ENCODE measurements at regions not wholly inside any gene's neighbourhood (a gene's known extent, or its start where the extent isn't known, plus 50 kb on each side); places are given as distances from the start of the nearest gene placed in this dataset.

GRCh38 chr16:63302811-63303210, 1266.6 kb upstream of the CDH8 start:
- DNase-seq: no peak

- no peak for DNase-seq
Measured at GRCh38 chr16:63301349-63301748, 1265.1 kb upstream of the CDH8 start.

- no peak for DNase-seq
Measured at GRCh38 chr16:63298993-63299392, 1262.8 kb upstream of the CDH8 start.

DNA sequence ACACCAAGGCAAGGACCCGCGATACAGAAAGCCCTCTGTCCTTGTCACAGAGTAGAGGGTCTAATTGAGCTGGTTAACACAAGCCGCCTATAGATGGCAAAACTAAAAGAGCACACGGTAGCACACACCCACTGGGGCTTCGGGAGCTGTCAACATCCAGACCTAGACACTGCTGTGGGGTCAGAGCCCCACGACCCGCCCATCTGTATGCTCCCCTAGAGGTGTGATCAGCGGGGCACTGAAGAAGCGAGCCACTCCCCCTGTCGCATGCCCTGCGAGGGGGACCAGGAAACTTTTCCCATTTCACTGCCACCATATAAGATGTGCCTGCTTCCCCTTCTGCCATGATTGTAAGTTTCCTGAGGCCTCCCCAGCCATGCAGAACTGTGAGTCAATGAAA, 1255.8 kb upstream of the CDH8 start:
- no peak for DNase-seq

GRCh38 chr16:63289834-63290460, 1253.7 kb upstream of the CDH8 start:
- DNase-seq: peak; percentile 14

DNA sequence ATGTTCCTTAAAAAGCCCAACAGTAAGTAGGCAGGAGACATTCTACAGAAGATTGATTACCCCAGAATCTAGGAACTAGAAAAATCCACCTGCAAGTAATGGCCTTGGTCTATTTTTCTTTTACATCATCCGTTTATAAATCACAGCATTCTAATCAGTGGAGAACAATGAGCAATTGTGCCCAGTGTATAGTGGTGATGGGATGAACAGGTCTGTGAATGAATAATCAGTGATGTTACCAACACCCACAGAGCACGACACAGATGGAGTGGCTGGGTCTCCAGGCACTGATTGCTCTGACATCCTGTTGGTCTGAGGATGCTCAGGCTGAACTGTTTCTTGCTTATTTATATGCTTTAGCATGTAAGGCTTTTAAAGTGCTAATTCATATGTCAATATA, 1251.2 kb upstream of the CDH8 start:
- DNase-seq: no peak

DNA sequence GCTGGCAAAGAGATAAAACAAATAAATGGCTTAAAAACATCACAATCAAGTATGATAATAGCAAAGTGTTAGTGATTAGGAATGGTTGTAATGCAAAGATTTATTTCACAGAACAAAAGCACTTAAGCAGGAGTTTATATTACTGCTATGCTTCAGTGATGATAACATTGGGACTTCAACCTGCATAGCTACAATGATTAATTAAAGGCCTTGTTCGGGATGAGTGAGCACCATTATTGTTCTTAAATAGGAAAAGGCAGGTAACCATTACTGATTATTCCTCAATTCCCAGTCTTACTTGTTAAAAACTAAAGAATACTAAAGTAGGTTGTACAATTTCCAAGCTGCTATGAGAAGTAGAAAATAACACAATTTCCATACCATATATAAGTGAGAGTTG, 1247.5 kb upstream of the CDH8 start:
- no peak for DNase-seq

GRCh38 chr16:63244631-63245030, 1208.4 kb upstream of the CDH8 start:
- DNase-seq: no peak

- DNase-seq: peak; percentile 16
Measured at GRCh38 chr16:63241497-63242028, 1205.3 kb upstream of the CDH8 start.

DNA sequence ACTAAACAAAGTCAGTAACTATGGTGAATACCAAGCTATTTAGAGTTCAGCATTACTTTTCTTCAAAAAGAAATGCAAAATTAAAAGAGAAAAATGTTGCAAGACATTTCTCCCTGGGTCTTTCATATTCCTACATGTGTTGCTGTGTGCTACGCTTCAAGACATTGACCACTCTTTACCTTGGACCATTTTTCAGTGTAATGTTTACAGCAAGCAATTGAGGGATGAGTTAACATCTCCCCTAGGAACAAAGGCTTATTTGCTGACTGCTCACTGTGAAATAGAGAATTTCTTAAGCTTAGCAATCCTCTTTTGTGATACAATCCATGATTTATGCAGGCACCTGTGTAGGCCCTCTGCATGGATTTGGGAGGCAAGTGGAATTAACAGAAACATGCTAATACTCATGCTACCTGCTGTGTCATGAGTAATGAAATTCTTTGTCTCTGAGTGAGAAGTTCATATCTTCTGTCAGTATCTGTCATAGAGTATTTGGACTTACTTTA, 1202.9 kb upstream of the CDH8 start:
- no peak for DNase-seq

DNA sequence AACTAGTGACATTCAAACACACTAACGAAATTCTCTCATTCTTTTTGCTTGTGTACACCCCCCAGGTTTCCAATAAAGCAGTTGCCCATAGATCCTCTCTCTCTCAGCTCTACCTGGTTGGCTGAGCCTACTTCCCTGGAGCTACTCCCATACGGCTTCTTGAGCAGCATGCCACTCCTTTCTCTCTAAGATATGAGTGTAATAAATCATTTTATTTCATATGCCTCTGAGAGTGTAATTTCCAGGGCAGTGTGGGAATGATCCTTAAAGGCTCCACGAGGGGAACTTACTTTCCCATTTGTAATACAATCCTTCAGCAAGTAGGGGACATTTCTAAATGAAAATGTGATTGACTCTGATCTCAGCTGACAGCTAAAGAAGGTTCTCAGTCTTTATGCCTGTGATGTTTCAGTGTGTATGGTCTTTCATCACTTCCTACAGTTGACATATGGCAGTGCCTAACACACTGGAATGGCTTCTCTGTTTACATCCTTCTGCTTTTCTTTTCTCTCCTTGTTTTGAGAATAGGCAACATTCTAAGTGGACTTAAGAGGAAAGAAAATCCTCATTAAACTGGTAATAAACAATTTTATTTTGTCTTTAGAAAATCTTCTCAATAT, 1194.3 kb upstream of the CDH8 start:
- no peak for DNase-seq

- no peak for DNase-seq
Measured at GRCh38 chr16:63228259-63228658, 1192.0 kb upstream of the CDH8 start.

DNA sequence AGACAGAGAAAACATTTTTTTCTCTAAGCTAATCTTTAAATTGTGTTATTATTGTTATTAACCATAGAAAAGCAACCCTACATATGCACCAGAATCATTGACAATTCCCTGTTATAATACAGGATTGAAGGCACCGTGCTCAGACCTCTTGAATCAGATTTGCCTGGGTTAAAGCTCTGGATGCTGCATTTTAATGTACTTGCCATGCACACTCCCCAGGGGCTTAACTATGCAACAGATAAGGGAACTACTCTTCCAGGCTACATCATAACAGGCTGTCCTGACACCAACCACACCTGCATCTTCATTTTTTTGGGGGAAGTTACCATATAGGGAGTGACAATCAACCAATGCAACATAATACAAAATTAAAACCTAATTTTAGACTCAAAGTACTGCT, 1187.6 kb upstream of the CDH8 start:
- no peak for DNase-seq

GRCh38 chr16:63216696-63217423, 1180.6 kb upstream of the CDH8 start:
- no peak for DNase-seq

GRCh38 chr16:63201851-63202250, 1165.6 kb upstream of the CDH8 start:
- no peak for DNase-seq

- DNase-seq: no peak
Measured at GRCh38 chr16:63200940-63201339, 1164.7 kb upstream of the CDH8 start.

- DNase-seq: no peak
Measured at GRCh38 chr16:63195336-63195735, 1159.1 kb upstream of the CDH8 start.

- DNase-seq: no peak
Measured at GRCh38 chr16:63192980-63193379, 1156.7 kb upstream of the CDH8 start.

- no peak for DNase-seq
Measured at GRCh38 chr16:63188086-63188771, 1152.0 kb upstream of the CDH8 start.

DNA sequence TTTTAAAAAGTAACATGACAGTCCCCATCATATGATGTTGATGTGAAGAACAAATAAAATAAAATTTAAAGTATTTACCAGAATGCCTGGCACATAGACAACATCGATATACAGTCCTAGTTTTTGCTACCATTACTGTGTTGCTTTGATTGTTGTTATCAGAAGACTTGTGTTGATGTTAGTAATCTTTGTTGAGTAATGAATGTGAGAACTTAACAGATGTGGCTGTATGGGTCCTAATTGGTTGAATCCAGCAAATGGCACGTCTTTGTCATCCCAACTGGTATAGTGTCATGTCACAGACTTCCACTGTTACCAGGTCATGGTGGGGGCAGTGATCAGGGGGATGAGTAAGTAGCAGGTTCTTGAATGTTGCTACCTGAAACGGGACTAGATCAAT, 1151.4 kb upstream of the CDH8 start:
- DNase-seq: no peak

DNA sequence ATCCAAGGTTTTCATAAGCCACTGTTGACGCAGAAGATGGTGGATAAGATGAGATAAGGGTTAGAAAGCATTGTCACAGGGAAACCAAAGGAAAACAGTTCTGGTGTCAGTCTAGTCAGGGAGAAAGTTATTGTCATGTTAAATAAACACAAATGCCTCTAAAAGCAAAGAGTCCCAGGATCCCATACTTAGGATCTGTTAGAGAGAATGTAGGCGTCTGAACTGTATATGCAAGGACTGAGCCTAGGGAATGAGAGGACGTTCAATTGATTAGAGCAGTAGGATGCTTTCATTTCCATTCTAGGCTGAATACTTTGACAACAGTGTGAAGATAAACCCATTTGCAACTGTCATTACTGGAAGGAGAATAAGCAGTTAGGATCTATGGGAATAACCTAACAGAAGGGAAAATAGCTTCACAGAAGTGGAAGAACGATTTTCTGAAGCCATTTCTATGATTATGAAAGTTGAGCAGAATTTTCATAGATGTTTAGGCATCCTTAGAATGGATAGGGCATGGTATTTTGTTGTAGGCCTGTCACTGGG, 1149.1 kb upstream of the CDH8 start:
- no peak for DNase-seq

GRCh38 chr16:63183743-63184142, 1147.5 kb upstream of the CDH8 start:
- no peak for DNase-seq

GRCh38 chr16:63175313-63175712, 1139.1 kb upstream of the CDH8 start:
- no peak for DNase-seq
